ENCODE measurements at regions not wholly inside any gene's neighbourhood (a gene's known extent, or its start where the extent isn't known, plus 50 kb on each side); places are given as distances from the start of the nearest gene placed in this dataset.
"Not testable (repeated sequence)": the region's sequence is repeated elsewhere in the genome, so short reads cannot be mapped to it uniquely, and the experiment has no call there.

DNA sequence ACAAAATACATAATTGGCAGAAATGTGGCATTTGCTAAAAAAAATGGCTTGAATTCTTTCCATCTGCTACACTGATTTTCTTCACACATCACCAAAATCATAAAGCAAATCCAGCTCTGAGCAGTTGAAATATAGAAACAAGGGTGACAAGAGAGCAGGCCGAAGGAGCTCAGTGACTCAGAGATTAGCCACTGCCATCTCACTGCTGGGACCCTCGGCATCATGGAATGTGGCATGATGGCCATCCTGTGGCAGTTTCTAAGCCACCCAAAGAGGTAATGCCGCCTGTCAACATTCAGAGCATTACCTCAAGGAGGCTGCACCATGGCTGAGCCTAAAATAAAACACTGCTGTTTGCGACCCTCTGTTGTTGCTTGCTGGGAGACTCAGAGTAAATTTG lies 80.5 kb upstream of the OSBPL11 start:
- 87 to 88% methylated on average over 4 of the region's 4 CpGs for WGBS, 2 experiments
- Histone ChIP-seq H3K36me3 (ENCODE audit: control insufficient read depth, insufficient read depth, low read length) (no peaks in the 10 kb centered on the region), H3K4me1 (ENCODE audit: control insufficient read depth, insufficient read depth, low read length) (no peaks in the 10 kb centered on the region), H3K27ac (ENCODE audit: insufficient read depth, low read depth, low read length, poor library complexity, severe bottlenecking) (no peak overlapping the region), H3K27me3 (ENCODE audit: control insufficient read depth, insufficient read depth, low read length, poor library complexity, severe bottlenecking) (no peaks in the 10 kb centered on the region), H3K9me3 (ENCODE audit: control insufficient read depth, low read length) (no peaks in the 10 kb centered on the region), H3K4me3 (ENCODE audit: insufficient read depth, low read depth, low read length) (no peak overlapping the region)

DNA sequence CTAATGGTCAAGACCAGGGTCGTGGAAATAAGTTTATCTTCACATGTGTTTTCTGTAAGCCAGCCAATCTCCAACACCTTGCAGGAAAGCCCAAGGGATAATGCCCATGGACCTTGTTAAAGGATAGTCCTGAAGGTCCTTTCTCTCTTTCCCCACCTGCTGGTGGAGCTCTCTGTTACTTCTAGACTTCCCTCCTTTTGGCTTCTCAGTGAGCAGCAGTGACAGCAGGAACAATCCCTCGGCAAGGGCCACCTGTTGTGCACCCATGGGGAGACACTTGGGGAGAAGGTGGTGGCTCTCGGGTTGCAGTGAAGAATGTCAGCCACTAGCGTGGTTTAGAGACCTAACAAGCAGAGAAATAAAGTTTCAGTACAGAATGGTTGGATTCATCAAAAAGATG lies 84.0 kb upstream of the OSBPL11 start:
- Histone ChIP-seq H3K4me3 (ENCODE audit: insufficient read depth, low read depth, low read length) (no peak overlapping the region), H3K4me1 (ENCODE audit: control insufficient read depth, insufficient read depth, low read length) (no peaks in the 10 kb centered on the region), H3K27ac (ENCODE audit: insufficient read depth, low read depth, low read length, poor library complexity, severe bottlenecking) (no peak overlapping the region), H3K9me3 (ENCODE audit: control insufficient read depth, low read length) (no peaks in the 10 kb centered on the region), H3K27me3 (ENCODE audit: control insufficient read depth, insufficient read depth, low read length, poor library complexity, severe bottlenecking) (no peaks in the 10 kb centered on the region), H3K36me3 (ENCODE audit: control insufficient read depth, insufficient read depth, low read length) (no peaks in the 10 kb centered on the region)
- 80 to 85% methylated on average over 4 of the region's 4 CpGs for WGBS, 2 experiments

DNA sequence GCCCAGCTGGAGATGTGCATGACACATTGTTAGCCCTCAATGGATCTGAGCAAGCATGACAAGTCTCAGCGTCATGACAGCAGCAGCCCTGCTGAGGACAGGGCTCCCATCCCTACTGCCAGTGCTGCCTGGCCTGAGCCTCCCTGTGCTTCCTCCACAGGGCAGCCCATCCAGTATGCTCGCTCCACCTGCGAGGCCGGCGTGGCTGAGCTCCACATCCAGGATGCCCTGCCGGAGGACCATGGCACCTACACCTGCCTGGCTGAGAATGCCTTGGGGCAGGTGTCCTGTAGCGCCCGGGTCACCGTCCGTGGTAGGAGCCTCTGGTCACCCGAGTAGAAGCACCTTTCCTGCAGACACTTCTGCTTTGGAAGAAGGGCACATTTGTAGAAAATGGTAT lies 85.8 kb upstream of the OSBPL11 start:
- Histone ChIP-seq H3K4me3 (ENCODE audit: insufficient read depth, low read depth, low read length) (no peak overlapping the region), H3K9me3 (ENCODE audit: control insufficient read depth, low read length) (no peaks in the 10 kb centered on the region), H3K36me3 (ENCODE audit: control insufficient read depth, insufficient read depth, low read length) (no peaks in the 10 kb centered on the region), H3K27ac (ENCODE audit: insufficient read depth, low read depth, low read length, poor library complexity, severe bottlenecking) (no peak overlapping the region), H3K27me3 (ENCODE audit: control insufficient read depth, insufficient read depth, low read length, poor library complexity, severe bottlenecking) (no peaks in the 10 kb centered on the region), H3K4me1 (ENCODE audit: control insufficient read depth, insufficient read depth, low read length) (no peaks in the 10 kb centered on the region)
- 96 to 97% methylated on average over 11 of the region's 11 CpGs for WGBS, 2 experiments

DNA sequence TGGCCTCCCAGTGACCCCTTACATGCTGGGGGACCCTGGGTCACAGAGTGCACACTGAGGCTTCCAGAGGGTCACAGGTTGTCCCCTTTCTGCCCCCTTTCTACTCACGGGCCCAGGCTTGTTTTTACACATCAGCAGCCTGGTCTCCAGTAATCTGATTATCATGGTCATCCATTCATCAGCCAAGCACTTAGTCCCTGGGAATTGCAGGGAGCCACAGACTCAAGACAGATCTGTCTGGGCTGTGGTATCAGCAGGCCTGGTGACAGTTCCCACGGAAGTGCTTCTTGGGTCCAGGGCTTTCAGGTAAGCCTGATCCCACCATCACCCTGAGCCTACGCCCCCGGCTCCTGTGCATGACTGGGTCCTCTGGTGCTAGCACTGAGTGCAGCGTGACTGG lies 86.6 kb upstream of the OSBPL11 start:
- H3K4me1 ChIP-seq (ENCODE audit: control insufficient read depth, insufficient read depth, low read length); H3K36me3 ChIP-seq (ENCODE audit: control insufficient read depth, insufficient read depth, low read length); H3K27me3 ChIP-seq (ENCODE audit: control insufficient read depth, insufficient read depth, low read length, poor library complexity, severe bottlenecking); H3K4me3 ChIP-seq (ENCODE audit: insufficient read depth, low read depth, low read length); H3K9me3 ChIP-seq (ENCODE audit: control insufficient read depth, low read length); H3K27ac ChIP-seq (ENCODE audit: insufficient read depth, low read depth, low read length, poor library complexity, severe bottlenecking): not testable (repeated sequence)
- 86 to 95% methylated on average over 5 of the region's 5 CpGs for WGBS, 2 experiments

DNA sequence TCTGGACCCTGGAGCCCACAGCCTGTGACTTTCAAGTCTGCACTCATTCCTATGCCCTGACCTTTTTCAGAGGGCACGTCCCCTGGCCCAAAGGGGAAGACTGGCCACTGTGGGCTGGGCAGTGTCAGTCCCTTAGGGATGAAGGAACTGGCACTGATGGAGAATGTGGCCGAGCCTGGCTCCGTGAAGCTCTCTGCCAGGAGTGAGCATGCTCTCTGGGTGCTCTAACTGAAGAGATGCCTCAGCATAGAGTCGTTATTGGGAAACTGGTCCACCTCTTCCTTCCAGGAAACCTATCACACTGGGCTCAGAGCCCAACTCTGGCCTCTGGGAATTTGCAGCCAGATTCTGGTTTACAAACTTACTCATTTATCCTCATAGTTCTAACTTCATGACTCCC lies 87.3 kb upstream of the OSBPL11 start:
- 92 to 94% methylated on average over 4 of the region's 4 CpGs for WGBS, 2 experiments
- H3K36me3 ChIP-seq (ENCODE audit: control insufficient read depth, insufficient read depth, low read length); H3K4me1 ChIP-seq (ENCODE audit: control insufficient read depth, insufficient read depth, low read length); H3K9me3 ChIP-seq (ENCODE audit: control insufficient read depth, low read length); H3K27me3 ChIP-seq (ENCODE audit: control insufficient read depth, insufficient read depth, low read length, poor library complexity, severe bottlenecking); H3K4me3 ChIP-seq (ENCODE audit: insufficient read depth, low read depth, low read length); H3K27ac ChIP-seq (ENCODE audit: insufficient read depth, low read depth, low read length, poor library complexity, severe bottlenecking): not testable (repeated sequence)

DNA sequence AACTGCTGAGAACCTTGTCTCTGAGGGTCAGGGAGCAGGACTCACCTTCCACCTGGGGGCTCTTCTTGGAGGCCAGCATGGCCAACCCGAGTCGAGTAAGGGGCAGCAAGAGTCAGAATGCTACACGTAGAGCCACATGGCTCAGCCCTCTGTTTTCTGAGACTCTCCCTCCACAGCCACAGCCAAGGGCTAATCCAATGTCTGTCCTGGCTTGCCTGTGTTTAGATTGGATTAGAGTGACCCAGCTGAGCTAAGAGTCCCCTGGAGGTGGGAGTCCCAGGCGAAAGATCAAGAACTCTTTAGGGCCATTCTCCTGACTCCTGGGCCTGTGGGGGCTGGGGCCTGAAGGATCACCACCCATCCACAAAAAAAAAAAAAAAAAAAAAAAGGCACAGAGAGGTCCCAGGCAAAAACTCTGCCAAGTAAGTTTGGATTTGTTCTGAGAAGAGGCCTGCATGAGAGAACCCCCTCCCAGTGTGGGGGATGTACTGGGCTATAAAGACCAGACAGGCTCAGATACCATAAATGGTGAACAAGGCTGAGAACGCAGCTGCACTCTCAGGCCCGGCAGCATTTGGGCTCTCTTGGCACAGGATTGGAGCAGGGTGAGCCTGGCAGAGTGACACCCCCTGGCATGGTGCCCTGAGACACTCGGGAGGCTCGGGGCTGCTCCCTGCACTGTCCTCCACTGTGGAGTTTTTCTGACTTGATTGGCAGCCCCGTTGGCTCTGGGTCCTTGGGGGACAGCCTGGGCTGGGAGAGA lies 88.0 kb upstream of the OSBPL11 start:
- H3K4me3 ChIP-seq (ENCODE audit: insufficient read depth, low read depth, low read length) = no peak overlapping the region
- no peak overlapping the region for H3K27ac ChIP-seq (ENCODE audit: insufficient read depth, low read depth, low read length, poor library complexity, severe bottlenecking)
- 85 to 87% methylated on average over 8 to 9 of the region's 9 CpGs for WGBS, 2 experiments
- no peaks in the 10 kb centered on the region for H3K36me3 ChIP-seq (ENCODE audit: control insufficient read depth, insufficient read depth, low read length)
- no peaks in the 10 kb centered on the region for H3K9me3 ChIP-seq (ENCODE audit: control insufficient read depth, low read length)
- no peaks in the 10 kb centered on the region for H3K27me3 ChIP-seq (ENCODE audit: control insufficient read depth, insufficient read depth, low read length, poor library complexity, severe bottlenecking)
- H3K4me1 ChIP-seq (ENCODE audit: control insufficient read depth, insufficient read depth, low read length) = no peaks in the 10 kb centered on the region

DNA sequence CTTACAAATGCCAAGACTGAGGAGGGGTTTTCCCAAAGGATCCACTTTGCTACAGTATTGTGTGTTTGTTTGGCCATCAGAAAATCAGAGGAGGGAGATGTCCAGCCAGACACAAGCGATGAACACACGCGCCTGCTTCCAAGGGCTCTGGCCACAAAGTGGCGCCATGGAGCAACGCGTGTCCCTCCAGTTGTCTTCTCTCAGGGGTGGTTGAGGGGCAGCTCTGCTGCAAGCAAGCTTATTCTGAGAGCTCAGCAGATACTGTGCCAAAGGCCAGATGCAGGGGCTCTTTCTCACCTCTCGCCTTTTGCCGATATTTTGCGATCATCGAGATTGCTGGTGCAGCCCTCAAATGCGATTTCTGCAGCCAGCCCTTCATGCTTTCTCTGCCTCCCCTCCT lies 88.9 kb upstream of the OSBPL11 start:
- Histone ChIP-seq H3K9me3 (ENCODE audit: control insufficient read depth, low read length) (no peaks in the 10 kb centered on the region), H3K36me3 (ENCODE audit: control insufficient read depth, insufficient read depth, low read length) (no peaks in the 10 kb centered on the region), H3K4me3 (ENCODE audit: insufficient read depth, low read depth, low read length) (no peak overlapping the region), H3K27ac (ENCODE audit: insufficient read depth, low read depth, low read length, poor library complexity, severe bottlenecking) (no peak overlapping the region), H3K4me1 (ENCODE audit: control insufficient read depth, insufficient read depth, low read length) (no peaks in the 10 kb centered on the region), H3K27me3 (ENCODE audit: control insufficient read depth, insufficient read depth, low read length, poor library complexity, severe bottlenecking) (no peaks in the 10 kb centered on the region)
- WGBS, 2 experiments = 51 to 54% methylated on average over 11 of the region's 11 CpGs

DNA sequence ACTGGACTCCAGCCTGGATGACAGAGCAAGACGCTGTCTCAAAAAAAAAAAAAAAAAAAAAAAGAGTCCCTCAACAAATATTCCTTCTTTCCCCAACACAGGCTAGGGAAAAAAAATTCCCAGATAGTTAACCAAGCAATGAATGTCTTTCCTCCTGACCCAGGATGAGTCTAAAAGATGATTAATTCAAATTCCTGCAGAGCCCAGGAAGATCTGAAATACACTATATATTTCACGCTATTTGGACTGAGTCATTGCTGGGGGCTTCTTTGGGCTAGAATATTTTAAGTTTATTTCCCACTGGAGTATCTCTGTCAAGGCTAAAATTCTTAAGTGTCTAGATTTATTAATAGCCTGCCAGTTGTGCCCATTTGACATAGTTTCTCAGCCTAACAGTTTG lies 90.4 kb upstream of the OSBPL11 start:
- H3K36me3 ChIP-seq (ENCODE audit: control insufficient read depth, insufficient read depth, low read length); H3K9me3 ChIP-seq (ENCODE audit: control insufficient read depth, low read length); H3K27ac ChIP-seq (ENCODE audit: insufficient read depth, low read depth, low read length, poor library complexity, severe bottlenecking); H3K4me1 ChIP-seq (ENCODE audit: control insufficient read depth, insufficient read depth, low read length); H3K27me3 ChIP-seq (ENCODE audit: control insufficient read depth, insufficient read depth, low read length, poor library complexity, severe bottlenecking); H3K4me3 ChIP-seq (ENCODE audit: insufficient read depth, low read depth, low read length): not testable (repeated sequence)
- WGBS, 2 experiments = 100% methylated on average over 2 of the region's 2 CpGs

DNA sequence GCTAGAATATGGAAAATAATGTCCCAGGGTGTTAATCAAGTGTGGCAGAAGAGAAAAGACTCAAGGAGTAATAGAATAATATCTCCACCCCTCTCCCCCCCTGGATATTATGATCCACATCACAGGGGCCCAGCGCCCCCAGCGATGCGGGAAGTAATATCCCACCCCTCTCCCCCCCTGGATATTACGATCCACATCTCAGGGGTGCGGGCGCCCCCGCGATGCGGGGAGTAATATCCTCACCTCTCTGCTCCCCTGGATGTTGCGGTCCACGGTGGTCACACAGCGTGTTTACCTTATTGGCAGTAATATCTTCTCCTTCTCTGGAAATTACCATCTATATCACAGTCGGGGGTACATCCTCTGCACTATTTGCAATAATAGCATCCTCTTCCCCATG lies 97.1 kb upstream of the OSBPL11 start:
- Histone ChIP-seq H3K9me3 (ENCODE audit: control insufficient read depth, low read length) (no peaks in the 10 kb centered on the region), H3K36me3 (ENCODE audit: control insufficient read depth, insufficient read depth, low read length) (no peaks in the 10 kb centered on the region), H3K27ac (ENCODE audit: insufficient read depth, low read depth, low read length, poor library complexity, severe bottlenecking) (no peak overlapping the region), H3K27me3 (ENCODE audit: control insufficient read depth, insufficient read depth, low read length, poor library complexity, severe bottlenecking) (no peaks in the 10 kb centered on the region), H3K4me3 (ENCODE audit: insufficient read depth, low read depth, low read length) (no peak overlapping the region), H3K4me1 (ENCODE audit: control insufficient read depth, insufficient read depth, low read length) (no peaks in the 10 kb centered on the region)
- WGBS, 2 experiments = 91% methylated on average over 13 of the region's 13 CpGs

DNA sequence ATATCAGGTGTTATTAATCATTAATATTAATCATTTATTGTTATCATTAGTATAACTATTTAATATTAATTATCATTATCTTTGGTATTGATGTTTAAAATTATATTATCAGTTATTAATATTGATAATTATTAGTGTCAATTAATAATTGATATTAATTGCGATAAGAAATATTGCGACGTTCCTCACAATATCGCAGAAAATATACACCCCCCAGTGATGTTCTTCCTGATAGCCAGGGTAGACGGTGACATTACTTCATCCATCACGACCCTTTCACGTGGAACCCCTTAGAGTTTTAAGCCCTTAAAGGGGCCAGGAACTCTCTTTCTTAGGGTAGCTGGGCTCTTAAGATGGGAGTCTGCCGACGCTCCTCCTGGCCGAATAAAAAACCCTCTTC lies 98.6 kb upstream of the OSBPL11 start:
- 96% methylated on average over 9 to 10 of the region's 10 CpGs for WGBS, 2 experiments
- Histone ChIP-seq H3K27me3 (ENCODE audit: control insufficient read depth, insufficient read depth, low read length, poor library complexity, severe bottlenecking) (no peaks in the 10 kb centered on the region), H3K9me3 (ENCODE audit: control insufficient read depth, low read length) (no peaks in the 10 kb centered on the region), H3K4me3 (ENCODE audit: insufficient read depth, low read depth, low read length) (no peak overlapping the region), H3K36me3 (ENCODE audit: control insufficient read depth, insufficient read depth, low read length) (no peaks in the 10 kb centered on the region), H3K27ac (ENCODE audit: insufficient read depth, low read depth, low read length, poor library complexity, severe bottlenecking) (no peak overlapping the region), H3K4me1 (ENCODE audit: control insufficient read depth, insufficient read depth, low read length) (no peaks in the 10 kb centered on the region)

DNA sequence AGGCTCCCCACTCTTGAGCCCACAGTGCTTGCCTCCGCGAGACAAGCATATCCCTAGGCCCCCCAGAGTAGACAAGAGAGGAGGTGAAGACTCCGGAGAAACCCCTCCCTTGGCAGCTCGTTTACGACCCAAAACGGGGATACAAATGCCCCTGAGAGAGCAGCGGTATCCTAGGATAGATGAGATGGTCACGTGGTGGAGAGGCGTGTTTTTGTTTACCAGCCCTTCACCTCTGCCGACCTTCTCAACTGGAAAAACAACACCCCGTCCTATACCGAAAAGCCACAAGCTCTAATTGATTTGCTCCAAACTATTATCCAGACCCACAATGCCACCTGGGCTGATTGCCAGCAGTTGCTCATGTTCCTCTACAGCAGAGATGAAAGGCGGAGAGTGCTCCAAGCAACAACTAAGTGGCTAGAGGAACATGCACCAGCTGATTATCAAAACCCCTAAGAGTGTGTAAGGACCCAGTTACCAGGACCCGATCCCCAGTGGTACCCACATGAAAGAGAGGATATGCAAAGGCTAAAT lies 99.5 kb upstream of the OSBPL11 start:
- no peak overlapping the region for H3K4me3 ChIP-seq (ENCODE audit: insufficient read depth, low read depth, low read length)
- no peaks in the 10 kb centered on the region for H3K9me3 ChIP-seq (ENCODE audit: control insufficient read depth, low read length)
- no peaks in the 10 kb centered on the region for H3K27me3 ChIP-seq (ENCODE audit: control insufficient read depth, insufficient read depth, low read length, poor library complexity, severe bottlenecking)
- H3K27ac ChIP-seq (ENCODE audit: insufficient read depth, low read depth, low read length, poor library complexity, severe bottlenecking) = no peak overlapping the region
- WGBS, 2 experiments = 93% methylated on average over 14 of the region's 14 CpGs
- no peaks in the 10 kb centered on the region for H3K4me1 ChIP-seq (ENCODE audit: control insufficient read depth, insufficient read depth, low read length)
- no peaks in the 10 kb centered on the region for H3K36me3 ChIP-seq (ENCODE audit: control insufficient read depth, insufficient read depth, low read length)

Measured in ectodermal cell (in vitro differentiated cells).